ENCODE measurements at regions not wholly inside any gene's neighbourhood (a gene's known extent, or its start where the extent isn't known, plus 50 kb on each side); places are given as distances from the start of the nearest gene placed in this dataset.

GRCh38 chr5:125317536-125317995, 571.1 kb upstream of the ZNF608 start:
- no peak overlapping the region for H3K27ac Mint-ChIP-seq
- H3K4me1 Mint-ChIP-seq = peaks cover 0 to 2% of the 10 kb centered on the region in 2 donors
- H3K4me3 Mint-ChIP-seq = no peak overlapping the region
- peaks cover 0 to 6% (median 0%) of the 10 kb centered on the region in 3 donors for H3K36me3 Mint-ChIP-seq
- H3K27me3 Mint-ChIP-seq (ENCODE audit: low read depth in 3 of 3) = peaks cover 0 to 6% (median 0%) of the 10 kb centered on the region in 3 donors
- DNase-seq = no peak
- peaks cover 0 to 4% (median 0%) of the 10 kb centered on the region in 6 donors for H3K9me3 Mint-ChIP-seq

GRCh38 chr5:125321654-125322053, 575.2 kb upstream of the ZNF608 start:
- Mint-ChIP-seq H3K4me3 (no peak overlapping the region), H3K27me3 (ENCODE audit: low read depth in 3 of 3) (peaks cover 0 to 4% (median 2%) of the 10 kb centered on the region in 3 donors), H3K4me1 (peaks cover 0 to 2% of the 10 kb centered on the region in 2 donors), H3K9me3 (no peaks in the 10 kb centered on the region), H3K36me3 (no peaks in the 10 kb centered on the region), H3K27ac (no peak overlapping the region)
- DNase-seq = no peak

- Mint-ChIP-seq H3K36me3 (no peaks in the 10 kb centered on the region), H3K27me3 (ENCODE audit: low read depth in 3 of 3) (peaks cover 0 to 4% (median 4%) of the 10 kb centered on the region in 3 donors), H3K27ac (no peak overlapping the region), H3K4me1 (peaks cover 0 to 2% of the 10 kb centered on the region in 2 donors), H3K9me3 (peaks cover 0 to 3% (median 0%) of the 10 kb centered on the region in 6 donors), H3K4me3 (no peak overlapping the region)
- no peak for DNase-seq
Measured at GRCh38 chr5:125323613-125324012, 577.2 kb upstream of the ZNF608 start.

DNA sequence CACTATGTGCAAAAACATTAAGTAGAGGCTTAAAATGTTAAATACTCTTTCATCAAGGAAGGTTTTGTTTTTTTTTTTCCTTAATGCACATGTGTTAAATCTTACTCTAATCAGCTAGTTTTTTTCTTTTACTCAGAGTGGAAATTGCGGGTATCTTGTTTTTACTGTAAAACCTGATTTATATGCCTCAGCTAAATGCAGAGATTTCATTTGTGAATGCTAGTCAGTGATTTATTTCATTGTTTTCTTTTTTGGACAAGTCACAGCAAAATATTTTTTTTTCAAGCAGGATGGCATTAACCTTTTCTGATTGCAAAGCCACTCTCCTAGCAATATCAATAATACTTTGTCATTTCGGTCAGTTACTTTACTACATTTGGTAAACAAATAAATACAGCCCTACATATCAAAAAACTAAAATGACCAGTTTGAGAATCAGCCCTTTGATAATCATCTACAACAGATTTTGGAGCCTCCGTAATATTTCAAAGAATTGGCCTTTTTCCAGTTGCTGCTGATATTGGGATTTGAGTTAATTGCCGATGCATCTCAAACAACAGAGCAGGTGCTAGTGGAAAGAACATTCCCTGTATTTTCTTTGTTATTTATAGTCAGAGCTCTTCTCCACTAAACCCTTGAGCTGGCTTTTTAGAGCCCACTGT, 579.2 kb upstream of the ZNF608 start:
- peaks cover 0 to 2% of the 10 kb centered on the region in 2 donors for H3K4me1 Mint-ChIP-seq
- H3K27me3 Mint-ChIP-seq (ENCODE audit: low read depth in 3 of 3) = peaks cover 0 to 4% (median 4%) of the 10 kb centered on the region in 3 donors
- no peak overlapping the region for H3K27ac Mint-ChIP-seq
- peaks cover 0 to 3% (median 0%) of the 10 kb centered on the region in 6 donors for H3K9me3 Mint-ChIP-seq
- H3K4me3 Mint-ChIP-seq = no peak overlapping the region
- no peak for DNase-seq
- H3K36me3 Mint-ChIP-seq = no peaks in the 10 kb centered on the region

DNA sequence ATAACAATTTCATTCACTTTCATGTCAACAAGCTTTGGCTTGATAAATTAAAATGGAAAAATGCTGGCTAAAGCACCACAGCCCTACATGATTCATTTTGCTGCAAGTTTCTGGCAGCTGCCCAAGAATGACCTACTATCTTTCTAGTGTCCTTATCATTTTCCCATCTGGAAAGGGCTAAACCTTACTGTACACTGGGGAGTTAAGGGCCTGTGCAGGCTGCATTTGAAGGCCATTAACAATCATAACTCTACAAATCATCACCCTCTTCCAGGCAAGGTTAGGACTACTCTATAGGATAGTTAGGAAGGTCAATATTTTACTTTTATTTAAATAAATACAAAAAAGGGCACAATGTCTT, 579.7 kb upstream of the ZNF608 start:
- H3K4me3 Mint-ChIP-seq = no peak overlapping the region
- H3K27me3 Mint-ChIP-seq (ENCODE audit: low read depth in 3 of 3) = peaks cover 0 to 4% (median 4%) of the 10 kb centered on the region in 3 donors
- DNase-seq = no peak
- no peaks in the 10 kb centered on the region for H3K36me3 Mint-ChIP-seq
- peaks cover 0 to 3% (median 0%) of the 10 kb centered on the region in 6 donors for H3K9me3 Mint-ChIP-seq
- no peak overlapping the region for H3K27ac Mint-ChIP-seq
- peaks cover 0 to 2% of the 10 kb centered on the region in 2 donors for H3K4me1 Mint-ChIP-seq

DNA sequence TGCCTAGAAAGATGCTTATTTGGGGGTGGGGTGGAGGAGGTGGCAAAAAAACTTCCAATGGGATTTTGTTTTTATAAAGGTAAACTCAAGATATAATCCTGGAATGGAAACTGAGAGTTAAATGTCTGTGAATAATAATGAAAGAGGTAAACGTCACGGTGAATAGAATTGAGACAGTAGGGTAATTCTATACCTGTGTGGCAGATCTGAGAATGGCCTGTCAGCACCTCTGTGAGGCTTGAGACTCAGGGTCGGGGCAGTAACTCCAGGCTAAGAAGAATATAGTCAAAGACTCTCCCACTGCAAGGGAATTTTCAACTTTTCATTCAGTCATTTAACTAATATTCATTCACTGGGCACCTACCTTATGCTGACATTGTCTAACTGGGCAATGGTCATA, 581.2 kb upstream of the ZNF608 start:
- H3K27me3 Mint-ChIP-seq (ENCODE audit: low read depth in 3 of 3) = peaks cover 0 to 4% (median 2%) of the 10 kb centered on the region in 3 donors
- no peaks in the 10 kb centered on the region for H3K36me3 Mint-ChIP-seq
- peaks cover 0 to 3% (median 0%) of the 10 kb centered on the region in 6 donors for H3K9me3 Mint-ChIP-seq
- no peak overlapping the region for H3K27ac Mint-ChIP-seq
- no peaks in the 10 kb centered on the region for H3K4me1 Mint-ChIP-seq
- no peak for DNase-seq
- no peak overlapping the region for H3K4me3 Mint-ChIP-seq

DNA sequence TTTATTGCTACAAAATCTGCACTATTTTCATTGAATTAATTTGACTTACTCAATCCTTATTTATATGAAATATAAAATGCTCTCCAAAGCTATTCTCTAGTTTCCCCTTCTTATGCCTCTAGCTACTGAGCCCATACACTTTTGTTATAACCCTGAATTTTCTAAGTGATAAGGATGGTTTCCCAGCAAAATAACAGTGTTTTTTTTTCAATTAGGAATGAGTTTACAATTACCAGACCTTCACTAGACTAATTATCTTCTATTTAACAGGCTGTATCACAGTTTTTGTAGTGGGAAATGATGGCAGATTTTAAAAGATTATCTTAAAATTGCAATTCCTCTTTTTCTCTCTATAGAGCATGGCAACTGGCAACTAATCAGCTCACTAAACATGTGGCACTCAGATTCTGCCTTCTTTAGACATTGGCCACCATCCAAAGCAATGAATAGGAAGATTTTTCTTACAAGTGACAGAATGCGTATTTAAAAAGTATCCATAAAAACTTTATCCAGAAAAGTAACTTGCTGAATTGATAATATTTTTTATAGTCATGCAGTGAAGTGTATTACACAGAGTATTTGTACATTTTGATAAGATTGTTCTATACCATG, 585.7 kb upstream of the ZNF608 start:
- Mint-ChIP-seq H3K4me1 (no peaks in the 10 kb centered on the region), H3K9me3 (peaks cover 0 to under 1% (median 0%) of the 10 kb centered on the region in 6 donors), H3K27ac (no peak overlapping the region), H3K36me3 (no peaks in the 10 kb centered on the region), H3K27me3 (ENCODE audit: low read depth in 3 of 3) (peaks cover 0 to 6% (median 3%) of the 10 kb centered on the region in 3 donors), H3K4me3 (no peak overlapping the region)
- no peak for DNase-seq

GRCh38 chr5:125333416-125333815, 587.0 kb upstream of the ZNF608 start:
- no peak overlapping the region for H3K27ac Mint-ChIP-seq
- H3K4me1 Mint-ChIP-seq = no peaks in the 10 kb centered on the region
- peaks cover 0 to 3% (median 3%) of the 10 kb centered on the region in 3 donors for H3K27me3 Mint-ChIP-seq (ENCODE audit: low read depth in 3 of 3)
- H3K4me3 Mint-ChIP-seq = no peak overlapping the region
- H3K36me3 Mint-ChIP-seq = no peaks in the 10 kb centered on the region
- H3K9me3 Mint-ChIP-seq = no peaks in the 10 kb centered on the region
- no peak for DNase-seq

GRCh38 chr5:125336401-125336800, 590.0 kb upstream of the ZNF608 start:
- no peaks in the 10 kb centered on the region for H3K9me3 Mint-ChIP-seq

DNA sequence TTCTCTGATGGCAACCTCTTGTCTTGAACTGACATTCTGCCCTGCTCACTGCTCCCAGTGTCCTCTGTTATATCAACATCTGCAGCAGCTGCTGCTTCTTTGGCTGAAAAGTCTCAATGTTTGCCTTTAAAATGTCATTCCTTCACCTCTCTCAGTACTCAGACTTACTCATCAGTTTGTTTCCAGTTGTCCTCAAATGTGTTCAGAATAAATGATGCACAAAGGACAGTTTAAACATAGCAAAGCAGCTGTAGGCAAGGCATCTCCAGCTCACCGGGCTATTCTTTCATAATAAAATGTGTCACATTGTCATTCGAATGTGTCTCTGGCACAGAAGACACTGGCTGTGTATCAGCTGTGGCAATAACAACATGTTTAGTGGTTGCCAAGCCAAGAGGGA, 590.9 kb upstream of the ZNF608 start:
- no peaks in the 10 kb centered on the region for H3K4me1 Mint-ChIP-seq
- no peak overlapping the region for H3K27ac Mint-ChIP-seq
- no peak for DNase-seq
- H3K9me3 Mint-ChIP-seq = peaks cover 0 to 2% (median 0%) of the 10 kb centered on the region in 6 donors
- peaks cover 0 to 3% (median 3%) of the 10 kb centered on the region in 3 donors for H3K27me3 Mint-ChIP-seq (ENCODE audit: low read depth in 3 of 3)
- no peak overlapping the region for H3K4me3 Mint-ChIP-seq
- H3K36me3 Mint-ChIP-seq = peaks cover 0 to 4% (median 3%) of the 10 kb centered on the region in 3 donors

More at GRCh38 chr5:125336401-125336800, 590.0 kb upstream of the ZNF608 start:
- peaks cover 0 to under 1% (median 0%) of the 10 kb centered on the region in 3 donors for H3K36me3 Mint-ChIP-seq
- H3K27me3 Mint-ChIP-seq (ENCODE audit: low read depth in 3 of 3) = peaks cover 0 to 4% (median 3%) of the 10 kb centered on the region in 3 donors
- no peak for DNase-seq
- H3K4me1 Mint-ChIP-seq = no peaks in the 10 kb centered on the region
- no peak overlapping the region for H3K27ac Mint-ChIP-seq
- no peak overlapping the region for H3K4me3 Mint-ChIP-seq

DNA sequence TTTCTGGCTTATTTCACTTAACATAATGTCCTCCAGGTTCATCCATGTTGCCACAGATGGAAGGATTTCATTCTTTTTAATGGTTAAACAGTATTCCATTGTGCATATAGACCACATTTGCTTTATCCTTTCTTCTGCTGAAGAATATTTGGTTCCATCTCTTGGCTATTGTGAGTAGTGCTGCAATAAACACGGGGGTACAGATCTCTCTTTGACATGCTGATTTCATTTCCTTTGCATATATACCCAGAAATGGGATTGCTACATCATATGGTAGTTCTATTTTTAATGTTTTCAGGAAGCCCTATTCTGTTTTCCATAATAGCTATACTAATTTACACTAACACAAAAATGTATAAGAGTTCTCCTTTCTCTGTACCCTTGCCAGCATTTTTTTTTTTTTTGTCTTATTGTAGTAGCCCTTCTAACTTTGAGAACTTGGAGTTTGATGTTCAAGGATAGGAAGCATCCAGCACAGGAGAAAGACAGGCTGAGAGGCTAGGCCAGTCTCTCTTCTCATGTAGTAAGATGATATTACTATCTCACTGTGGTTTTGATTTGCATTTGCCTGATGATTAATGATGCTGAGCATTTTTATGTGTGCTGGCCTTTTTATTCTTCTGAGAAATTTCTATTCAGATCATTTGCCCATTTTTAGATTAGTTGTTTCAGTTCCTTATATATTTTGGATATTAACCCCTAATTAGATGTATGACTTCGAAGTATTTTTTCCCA, 592.2 kb upstream of the ZNF608 start:
- Mint-ChIP-seq H3K36me3 (peaks cover 0 to 5% (median 3%) of the 10 kb centered on the region in 3 donors), H3K27ac (no peak overlapping the region), H3K27me3 (ENCODE audit: low read depth in 3 of 3) (peaks cover 0 to 3% (median 3%) of the 10 kb centered on the region in 3 donors), H3K9me3 (peaks cover 0 to 2% (median 0%) of the 10 kb centered on the region in 6 donors), H3K4me3 (no peak overlapping the region), H3K4me1 (no peaks in the 10 kb centered on the region)
- DNase-seq = no peak

DNA sequence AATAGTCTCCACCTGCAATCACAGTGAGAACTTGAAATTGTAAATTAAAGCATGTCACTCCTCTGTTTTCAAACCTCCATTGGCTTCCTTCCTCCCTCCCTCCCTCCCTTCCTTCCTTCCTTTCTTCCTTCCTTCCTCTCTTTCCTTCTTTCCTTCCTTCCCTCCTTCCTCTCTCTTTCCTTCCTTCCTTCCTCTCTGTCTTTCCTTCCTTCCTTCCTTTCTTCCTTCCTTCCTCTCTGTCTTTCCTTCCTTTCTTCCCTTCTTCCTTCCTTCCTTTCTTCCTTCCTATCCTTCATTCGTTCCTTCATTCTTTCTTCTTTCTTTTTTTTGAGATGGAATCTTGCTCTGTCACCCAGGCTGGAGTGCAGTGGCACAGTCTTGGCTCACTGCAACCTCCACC, 595.0 kb upstream of the ZNF608 start:
- no peak for DNase-seq
- H3K27me3 Mint-ChIP-seq (ENCODE audit: low read depth in 3 of 3) = peaks cover 0 to 5% (median 3%) of the 10 kb centered on the region in 3 donors
- peaks cover 0 to 6% (median 0%) of the 10 kb centered on the region in 6 donors for H3K9me3 Mint-ChIP-seq
- no peak overlapping the region for H3K4me3 Mint-ChIP-seq
- peaks cover 0 to 5% (median 3%) of the 10 kb centered on the region in 3 donors for H3K36me3 Mint-ChIP-seq
- no peaks in the 10 kb centered on the region for H3K4me1 Mint-ChIP-seq
- no peak overlapping the region for H3K27ac Mint-ChIP-seq

DNA sequence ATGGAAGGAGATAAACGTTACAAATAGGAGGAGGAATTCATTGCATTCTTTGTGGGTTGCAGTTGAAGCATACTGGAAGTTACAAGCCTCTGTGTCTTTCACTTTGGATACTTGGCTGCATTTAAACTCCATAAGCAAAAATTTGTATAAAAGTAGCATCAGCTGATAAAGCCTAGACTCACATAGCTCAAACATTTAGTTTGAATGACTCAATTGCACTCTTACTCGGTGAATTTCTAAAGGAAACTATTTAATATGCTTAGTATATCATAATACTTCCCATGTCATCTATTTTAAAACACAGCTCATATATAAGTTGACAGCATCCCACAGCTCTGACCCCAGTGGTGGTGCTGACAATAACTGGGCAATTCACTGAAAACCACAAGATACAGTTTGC, 596.6 kb upstream of the ZNF608 start:
- H3K27me3 Mint-ChIP-seq (ENCODE audit: low read depth in 3 of 3) = peaks cover 0 to 5% (median 2%) of the 10 kb centered on the region in 3 donors
- H3K4me3 Mint-ChIP-seq = no peak overlapping the region
- peaks cover 0 to 5% (median 3%) of the 10 kb centered on the region in 3 donors for H3K36me3 Mint-ChIP-seq

GRCh38 chr5:125346316-125346715, 599.9 kb upstream of the ZNF608 start:
- H3K27me3 Mint-ChIP-seq (ENCODE audit: low read depth in 3 of 3) = peaks cover 0 to 5% (median 3%) of the 10 kb centered on the region in 3 donors
- no peak for DNase-seq
- H3K4me1 Mint-ChIP-seq = no peaks in the 10 kb centered on the region
- no peak overlapping the region for H3K27ac Mint-ChIP-seq
- H3K4me3 Mint-ChIP-seq = no peak overlapping the region
- peaks cover 0 to 6% (median 0%) of the 10 kb centered on the region in 6 donors for H3K9me3 Mint-ChIP-seq
- peaks cover 0 to 5% (median 3%) of the 10 kb centered on the region in 3 donors for H3K36me3 Mint-ChIP-seq

More for the DNA sequence above, 596.6 kb upstream of the ZNF608 start:
- Mint-ChIP-seq H3K4me1 (no peaks in the 10 kb centered on the region), H3K9me3 (peaks cover 0 to 6% (median 0%) of the 10 kb centered on the region in 6 donors), H3K27ac (no peak overlapping the region)
- no peak for DNase-seq
